ENCODE measurements at regions not wholly inside any gene's neighbourhood (a gene's known extent, or its start where the extent isn't known, plus 50 kb on each side); places are given as distances from the start of the nearest gene placed in this dataset.

DNA sequence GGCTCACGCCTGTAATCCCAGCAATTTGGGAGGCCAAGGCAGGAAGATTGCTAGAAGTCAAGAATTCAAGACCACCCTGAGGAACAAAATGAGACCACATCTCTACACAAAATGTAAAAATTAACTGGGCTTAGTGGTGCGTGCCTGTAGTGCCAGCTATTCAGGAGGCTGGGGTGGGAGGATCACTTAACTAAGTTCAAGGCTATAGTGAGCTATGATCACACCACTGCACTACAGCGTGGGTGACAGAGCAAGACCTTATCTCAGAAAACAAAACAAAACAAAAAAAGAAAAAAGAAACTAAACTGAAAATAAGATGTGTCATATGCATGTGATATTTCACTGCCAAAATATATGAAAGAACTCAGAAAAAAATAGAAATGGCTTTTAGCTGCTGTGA, 243.3 kb upstream of the CCDC54 start (continued):
- TF ChIP-seq, protein P1, sequence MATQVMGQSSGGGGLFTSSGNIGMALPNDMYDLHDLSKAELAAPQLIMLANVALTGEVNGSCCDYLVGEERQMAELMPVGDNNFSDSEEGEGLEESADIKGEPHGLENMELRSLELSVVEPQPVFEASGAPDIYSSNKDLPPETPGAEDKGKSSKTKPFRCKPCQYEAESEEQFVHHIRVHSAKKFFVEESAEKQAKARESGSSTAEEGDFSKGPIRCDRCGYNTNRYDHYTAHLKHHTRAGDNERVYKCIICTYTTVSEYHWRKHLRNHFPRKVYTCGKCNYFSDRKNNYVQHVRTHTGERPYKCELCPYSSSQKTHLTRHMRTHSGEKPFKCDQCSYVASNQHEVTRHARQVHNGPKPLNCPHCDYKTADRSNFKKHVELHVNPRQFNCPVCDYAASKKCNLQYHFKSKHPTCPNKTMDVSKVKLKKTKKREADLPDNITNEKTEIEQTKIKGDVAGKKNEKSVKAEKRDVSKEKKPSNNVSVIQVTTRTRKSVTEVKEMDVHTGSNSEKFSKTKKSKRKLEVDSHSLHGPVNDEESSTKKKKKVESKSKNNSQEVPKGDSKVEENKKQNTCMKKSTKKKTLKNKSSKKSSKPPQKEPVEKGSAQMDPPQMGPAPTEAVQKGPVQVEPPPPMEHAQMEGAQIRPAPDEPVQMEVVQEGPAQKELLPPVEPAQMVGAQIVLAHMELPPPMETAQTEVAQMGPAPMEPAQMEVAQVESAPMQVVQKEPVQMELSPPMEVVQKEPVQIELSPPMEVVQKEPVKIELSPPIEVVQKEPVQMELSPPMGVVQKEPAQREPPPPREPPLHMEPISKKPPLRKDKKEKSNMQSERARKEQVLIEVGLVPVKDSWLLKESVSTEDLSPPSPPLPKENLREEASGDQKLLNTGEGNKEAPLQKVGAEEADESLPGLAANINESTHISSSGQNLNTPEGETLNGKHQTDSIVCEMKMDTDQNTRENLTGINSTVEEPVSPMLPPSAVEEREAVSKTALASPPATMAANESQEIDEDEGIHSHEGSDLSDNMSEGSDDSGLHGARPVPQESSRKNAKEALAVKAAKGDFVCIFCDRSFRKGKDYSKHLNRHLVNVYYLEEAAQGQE (IDR thresholded peaks at IDR 0.05; ENCODE audit: unreplicated experiment), result no peak
- TF ChIP-seq CREB1 (CRISPR knock-in tag; IDR thresholded peaks at IDR 0.05; ENCODE audit: low read depth) (no peak), ZNF114 (CRISPR knock-in tag; IDR thresholded peaks at IDR 0.05) (no peak), JUNB (IDR thresholded peaks at IDR 0.05; ENCODE audit: unreplicated experiment) (no peak), NANOG (IDR thresholded peaks at IDR 0.05; ENCODE audit: borderline replicate concordance) (no peak), POLR2AphosphoS5 (IDR thresholded peaks at IDR 0.05; ENCODE audit: low read depth) (no peak)
- TF ChIP-seq, protein P2, sequence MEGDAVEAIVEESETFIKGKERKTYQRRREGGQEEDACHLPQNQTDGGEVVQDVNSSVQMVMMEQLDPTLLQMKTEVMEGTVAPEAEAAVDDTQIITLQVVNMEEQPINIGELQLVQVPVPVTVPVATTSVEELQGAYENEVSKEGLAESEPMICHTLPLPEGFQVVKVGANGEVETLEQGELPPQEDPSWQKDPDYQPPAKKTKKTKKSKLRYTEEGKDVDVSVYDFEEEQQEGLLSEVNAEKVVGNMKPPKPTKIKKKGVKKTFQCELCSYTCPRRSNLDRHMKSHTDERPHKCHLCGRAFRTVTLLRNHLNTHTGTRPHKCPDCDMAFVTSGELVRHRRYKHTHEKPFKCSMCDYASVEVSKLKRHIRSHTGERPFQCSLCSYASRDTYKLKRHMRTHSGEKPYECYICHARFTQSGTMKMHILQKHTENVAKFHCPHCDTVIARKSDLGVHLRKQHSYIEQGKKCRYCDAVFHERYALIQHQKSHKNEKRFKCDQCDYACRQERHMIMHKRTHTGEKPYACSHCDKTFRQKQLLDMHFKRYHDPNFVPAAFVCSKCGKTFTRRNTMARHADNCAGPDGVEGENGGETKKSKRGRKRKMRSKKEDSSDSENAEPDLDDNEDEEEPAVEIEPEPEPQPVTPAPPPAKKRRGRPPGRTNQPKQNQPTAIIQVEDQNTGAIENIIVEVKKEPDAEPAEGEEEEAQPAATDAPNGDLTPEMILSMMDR (conservative IDR thresholded peaks at IDR 0.05; ENCODE audit: low read depth in 2 of 2), result no peak

DNA sequence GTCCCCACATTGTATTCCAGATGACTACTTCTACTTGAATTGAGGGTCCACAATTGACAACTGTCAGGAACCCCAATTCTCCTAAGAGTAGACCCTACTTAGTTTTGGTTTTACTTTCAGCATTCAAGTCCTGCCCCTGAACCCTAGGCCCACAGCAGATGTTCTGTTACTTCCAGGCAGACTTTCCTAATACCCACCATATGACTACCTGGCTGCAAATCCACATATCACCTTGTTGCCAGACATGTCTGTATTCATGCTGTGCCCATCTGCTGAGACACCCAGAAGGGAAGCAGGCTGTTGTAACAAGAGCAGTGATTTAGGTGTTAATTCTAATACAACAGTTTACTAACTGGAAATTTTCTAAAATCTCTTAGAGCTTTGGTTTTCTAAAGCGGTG, 235.1 kb upstream of the CCDC54 start:
- no peak overlapping the region for H3K4me3 ChIP-seq
- H3K27me3 ChIP-seq (ENCODE audit: insufficient read depth), result no peaks in the 10 kb centered on the region
- peaks cover 18% of the 10 kb centered on the region for H3K9me2 ChIP-seq (ENCODE audit: insufficient read depth)
- H3K4me1 ChIP-seq (ENCODE audit: insufficient read depth), result no peaks in the 10 kb centered on the region; the same call in 1 of the 2 replicates
- Mint-ChIP-seq H3K36me3 (ENCODE audit: low read depth) (peaks cover 14% of the 10 kb centered on the region; the same call in 2 of the 3 replicates), H3K9me3 (peaks cover 23% of the 10 kb centered on the region), H3K4me1 (peaks cover 9% of the 10 kb centered on the region), H3K4me3 (no peak overlapping the region), H3K27ac (no peak overlapping the region), H3K27me3 (ENCODE audit: insufficient read depth, low read depth, poor library complexity) (peaks cover 2% of the 10 kb centered on the region)
- no peak overlapping the region for H2AFZ ChIP-seq
- DNase-seq (ENCODE audit: low spot score) (no peak), ATAC-seq (no peak)
- no peak for TF ChIP-seq EZH2 (IDR thresholded peaks at IDR 0.05; ENCODE audit: low read depth, unreplicated experiment)
- TF ChIP-seq CREB1 (CRISPR knock-in tag; IDR thresholded peaks at IDR 0.05; ENCODE audit: low read depth), result no peak
- TF ChIP-seq, protein P3, sequence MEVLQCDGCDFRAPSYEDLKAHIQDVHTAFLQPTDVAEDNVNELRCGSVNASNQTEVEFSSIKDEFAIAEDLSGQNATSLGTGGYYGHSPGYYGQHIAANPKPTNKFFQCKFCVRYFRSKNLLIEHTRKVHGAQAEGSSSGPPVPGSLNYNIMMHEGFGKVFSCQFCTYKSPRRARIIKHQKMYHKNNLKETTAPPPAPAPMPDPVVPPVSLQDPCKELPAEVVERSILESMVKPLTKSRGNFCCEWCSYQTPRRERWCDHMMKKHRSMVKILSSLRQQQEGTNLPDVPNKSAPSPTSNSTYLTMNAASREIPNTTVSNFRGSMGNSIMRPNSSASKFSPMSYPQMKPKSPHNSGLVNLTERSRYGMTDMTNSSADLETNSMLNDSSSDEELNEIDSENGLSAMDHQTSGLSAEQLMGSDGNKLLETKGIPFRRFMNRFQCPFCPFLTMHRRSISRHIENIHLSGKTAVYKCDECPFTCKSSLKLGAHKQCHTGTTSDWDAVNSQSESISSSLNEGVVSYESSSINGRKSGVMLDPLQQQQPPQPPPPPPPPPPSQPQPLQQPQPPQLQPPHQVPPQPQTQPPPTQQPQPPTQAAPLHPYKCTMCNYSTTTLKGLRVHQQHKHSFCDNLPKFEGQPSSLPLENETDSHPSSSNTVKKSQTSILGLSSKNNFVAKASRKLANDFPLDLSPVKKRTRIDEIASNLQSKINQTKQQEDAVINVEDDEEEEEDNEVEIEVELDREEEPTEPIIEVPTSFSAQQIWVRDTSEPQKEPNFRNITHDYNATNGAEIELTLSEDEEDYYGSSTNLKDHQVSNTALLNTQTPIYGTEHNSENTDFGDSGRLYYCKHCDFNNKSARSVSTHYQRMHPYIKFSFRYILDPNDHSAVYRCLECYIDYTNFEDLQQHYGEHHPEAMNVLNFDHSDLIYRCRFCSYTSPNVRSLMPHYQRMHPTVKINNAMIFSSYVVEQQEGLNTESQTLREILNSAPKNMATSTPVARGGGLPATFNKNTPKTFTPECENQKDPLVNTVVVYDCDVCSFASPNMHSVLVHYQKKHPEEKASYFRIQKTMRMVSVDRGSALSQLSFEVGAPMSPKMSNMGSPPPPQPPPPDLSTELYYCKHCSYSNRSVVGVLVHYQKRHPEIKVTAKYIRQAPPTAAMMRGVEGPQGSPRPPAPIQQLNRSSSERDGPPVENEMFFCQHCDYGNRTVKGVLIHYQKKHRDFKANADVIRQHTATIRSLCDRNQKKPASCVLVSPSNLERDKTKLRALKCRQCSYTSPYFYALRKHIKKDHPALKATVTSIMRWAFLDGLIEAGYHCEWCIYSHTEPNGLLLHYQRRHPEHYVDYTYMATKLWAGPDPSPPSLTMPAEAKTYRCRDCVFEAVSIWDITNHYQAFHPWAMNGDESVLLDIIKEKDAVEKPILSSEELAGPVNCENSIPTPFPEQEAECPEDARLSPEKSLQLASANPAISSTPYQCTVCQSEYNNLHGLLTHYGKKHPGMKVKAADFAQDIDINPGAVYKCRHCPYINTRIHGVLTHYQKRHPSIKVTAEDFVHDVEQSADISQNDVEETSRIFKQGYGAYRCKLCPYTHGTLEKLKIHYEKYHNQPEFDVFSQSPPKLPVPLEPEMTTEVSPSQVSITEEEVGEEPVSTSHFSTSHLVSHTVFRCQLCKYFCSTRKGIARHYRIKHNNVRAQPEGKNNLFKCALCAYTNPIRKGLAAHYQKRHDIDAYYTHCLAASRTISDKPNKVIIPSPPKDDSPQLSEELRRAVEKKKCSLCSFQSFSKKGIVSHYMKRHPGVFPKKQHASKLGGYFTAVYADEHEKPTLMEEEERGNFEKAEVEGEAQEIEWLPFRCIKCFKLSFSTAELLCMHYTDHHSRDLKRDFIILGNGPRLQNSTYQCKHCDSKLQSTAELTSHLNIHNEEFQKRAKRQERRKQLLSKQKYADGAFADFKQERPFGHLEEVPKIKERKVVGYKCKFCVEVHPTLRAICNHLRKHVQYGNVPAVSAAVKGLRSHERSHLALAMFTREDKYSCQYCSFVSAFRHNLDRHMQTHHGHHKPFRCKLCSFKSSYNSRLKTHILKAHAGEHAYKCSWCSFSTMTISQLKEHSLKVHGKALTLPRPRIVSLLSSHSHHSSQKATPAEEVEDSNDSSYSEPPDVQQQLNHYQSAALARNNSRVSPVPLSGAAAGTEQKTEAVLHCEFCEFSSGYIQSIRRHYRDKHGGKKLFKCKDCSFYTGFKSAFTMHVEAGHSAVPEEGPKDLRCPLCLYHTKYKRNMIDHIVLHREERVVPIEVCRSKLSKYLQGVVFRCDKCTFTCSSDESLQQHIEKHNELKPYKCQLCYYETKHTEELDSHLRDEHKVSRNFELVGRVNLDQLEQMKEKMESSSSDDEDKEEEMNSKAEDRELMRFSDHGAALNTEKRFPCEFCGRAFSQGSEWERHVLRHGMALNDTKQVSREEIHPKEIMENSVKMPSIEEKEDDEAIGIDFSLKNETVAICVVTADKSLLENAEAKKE (CRISPR knock-in tag; IDR thresholded peaks at IDR 0.05), result no peak
- TF ChIP-seq, protein P1 (IDR thresholded peaks at IDR 0.05; ENCODE audit: unreplicated experiment), result no peak
- H3K27ac ChIP-seq (ENCODE audit: low read depth), result no peak overlapping the region
- H3K79me2 ChIP-seq (replicated peaks; ENCODE audit: insufficient read depth), result no peaks in the 10 kb centered on the region
- no peaks in the 10 kb centered on the region for H4K20me1 ChIP-seq (replicated peaks; ENCODE audit: insufficient read depth)
- H3K36me3 ChIP-seq (ENCODE audit: insufficient read depth), result no peaks in the 10 kb centered on the region
- no peaks in the 10 kb centered on the region for H3F3A ChIP-seq (replicated peaks; ENCODE audit: low read depth)
- H3K4me2 ChIP-seq, result no peak overlapping the region

Data from GM23338 (cell line).